ENCODE measurements at regions not wholly inside any gene's neighbourhood (a gene's known extent, or its start where the extent isn't known, plus 50 kb on each side); places are given as distances from the start of the nearest gene placed in this dataset.

DNA sequence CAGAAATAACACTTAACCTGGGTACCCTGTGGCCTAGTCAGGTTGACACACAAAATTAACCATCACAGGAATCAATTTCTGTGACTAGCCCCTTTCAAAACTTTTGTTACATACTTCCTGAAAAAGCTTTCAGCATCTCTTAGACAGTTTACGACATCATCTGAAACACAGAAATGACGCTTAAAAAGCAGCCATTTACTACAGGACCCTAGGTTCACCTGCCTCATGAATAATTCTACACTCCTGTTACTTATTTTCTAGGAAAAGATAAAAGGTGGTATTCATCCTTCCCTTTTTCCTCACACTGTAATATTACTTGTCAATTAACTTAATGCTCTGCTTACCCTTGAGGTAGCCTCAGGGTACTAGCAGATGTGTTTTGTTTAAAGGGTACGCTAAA is 388.4 kb downstream of the IRS1 start:
- DNase-seq (ENCODE audit: low read depth): no peak
- TF ChIP-seq, protein P1, sequence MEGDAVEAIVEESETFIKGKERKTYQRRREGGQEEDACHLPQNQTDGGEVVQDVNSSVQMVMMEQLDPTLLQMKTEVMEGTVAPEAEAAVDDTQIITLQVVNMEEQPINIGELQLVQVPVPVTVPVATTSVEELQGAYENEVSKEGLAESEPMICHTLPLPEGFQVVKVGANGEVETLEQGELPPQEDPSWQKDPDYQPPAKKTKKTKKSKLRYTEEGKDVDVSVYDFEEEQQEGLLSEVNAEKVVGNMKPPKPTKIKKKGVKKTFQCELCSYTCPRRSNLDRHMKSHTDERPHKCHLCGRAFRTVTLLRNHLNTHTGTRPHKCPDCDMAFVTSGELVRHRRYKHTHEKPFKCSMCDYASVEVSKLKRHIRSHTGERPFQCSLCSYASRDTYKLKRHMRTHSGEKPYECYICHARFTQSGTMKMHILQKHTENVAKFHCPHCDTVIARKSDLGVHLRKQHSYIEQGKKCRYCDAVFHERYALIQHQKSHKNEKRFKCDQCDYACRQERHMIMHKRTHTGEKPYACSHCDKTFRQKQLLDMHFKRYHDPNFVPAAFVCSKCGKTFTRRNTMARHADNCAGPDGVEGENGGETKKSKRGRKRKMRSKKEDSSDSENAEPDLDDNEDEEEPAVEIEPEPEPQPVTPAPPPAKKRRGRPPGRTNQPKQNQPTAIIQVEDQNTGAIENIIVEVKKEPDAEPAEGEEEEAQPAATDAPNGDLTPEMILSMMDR (IDR thresholded peaks at IDR 0.05; ENCODE audit: low read length, missing control alignments): no peak
- no peak overlapping the region for H3K4me3 ChIP-seq (replicated peaks; ENCODE audit: low read depth, low read length)

DNA sequence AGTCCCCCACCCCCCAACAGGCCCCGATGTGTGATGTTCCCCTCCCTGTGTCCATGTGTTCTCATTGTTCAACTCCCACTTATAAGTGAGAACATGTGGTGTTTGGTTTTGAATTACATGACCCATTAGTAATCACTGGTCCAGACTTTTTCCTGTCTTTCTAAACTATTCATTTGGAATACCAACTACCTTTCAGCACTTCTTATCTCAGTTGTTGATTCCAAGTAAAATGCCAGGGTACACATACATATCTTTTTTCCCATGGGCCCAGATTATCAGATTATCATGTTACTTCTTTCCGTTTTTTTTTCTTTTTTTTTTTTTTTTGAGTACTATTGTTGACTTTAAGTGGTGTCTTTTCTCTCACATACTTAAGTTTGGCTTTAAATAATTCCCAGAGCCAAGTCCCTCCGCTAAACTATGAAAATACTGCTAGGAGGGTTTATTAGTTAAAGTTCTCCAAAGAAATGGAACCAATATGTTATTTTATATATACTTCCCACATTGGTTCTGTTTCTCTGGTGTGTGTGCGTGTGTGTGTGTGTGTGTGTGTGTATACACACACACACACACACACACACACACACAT is 389.3 kb downstream of the IRS1 start:
- DNase-seq (ENCODE audit: low read depth): no peak
- TF ChIP-seq, protein P1 (IDR thresholded peaks at IDR 0.05; ENCODE audit: low read length, missing control alignments): no peak
- no peak overlapping the region for H3K4me3 ChIP-seq (replicated peaks; ENCODE audit: low read depth, low read length)

DNA sequence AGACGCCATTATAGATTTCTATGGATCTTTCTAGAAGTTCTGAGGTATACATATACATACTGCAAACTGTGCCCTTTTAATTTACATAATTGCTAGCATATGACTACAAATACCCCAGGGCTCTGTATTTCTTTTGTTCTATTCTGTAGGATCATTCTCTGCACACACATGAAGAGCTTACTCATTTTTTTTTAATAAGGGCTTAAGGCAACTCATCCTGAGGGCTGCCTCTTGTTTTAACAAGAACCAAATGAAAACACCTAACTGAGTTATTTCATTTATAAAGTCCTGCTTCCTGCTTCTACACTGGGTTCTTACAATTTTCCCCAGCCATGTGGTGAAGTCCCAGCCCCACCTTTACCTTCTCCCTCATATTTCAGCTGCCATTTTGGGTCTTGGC is 390.5 kb downstream of the IRS1 start:
- H3K4me3 ChIP-seq (replicated peaks; ENCODE audit: low read depth, low read length): no peak overlapping the region
- TF ChIP-seq, protein P1 (IDR thresholded peaks at IDR 0.05; ENCODE audit: low read length, missing control alignments): no peak
- DNase-seq (ENCODE audit: low read depth): no peak

DNA sequence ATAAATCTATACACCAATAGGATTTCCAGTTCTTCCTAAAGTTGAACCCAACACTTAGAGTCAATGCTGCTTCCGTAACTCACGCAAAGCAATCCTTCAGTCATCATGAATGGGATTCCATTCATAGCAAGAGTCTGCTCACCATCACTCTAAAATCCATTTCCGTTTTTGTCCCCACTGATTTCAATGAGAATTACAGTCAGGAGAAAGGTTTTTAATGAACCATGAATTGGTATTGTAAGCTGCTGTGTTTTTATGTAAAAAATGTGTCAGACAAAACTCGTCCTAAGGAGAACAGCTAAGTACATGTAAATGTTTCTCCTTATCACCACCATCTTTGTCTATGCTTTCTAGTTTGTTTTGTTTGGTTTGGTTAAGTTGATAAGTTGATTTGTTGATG is 391.5 kb downstream of the IRS1 start:
- TF ChIP-seq, protein P1 (IDR thresholded peaks at IDR 0.05; ENCODE audit: low read length, missing control alignments): no peak
- H3K4me3 ChIP-seq (replicated peaks; ENCODE audit: low read depth, low read length): no peak overlapping the region
- no peak for DNase-seq (ENCODE audit: low read depth)

DNA sequence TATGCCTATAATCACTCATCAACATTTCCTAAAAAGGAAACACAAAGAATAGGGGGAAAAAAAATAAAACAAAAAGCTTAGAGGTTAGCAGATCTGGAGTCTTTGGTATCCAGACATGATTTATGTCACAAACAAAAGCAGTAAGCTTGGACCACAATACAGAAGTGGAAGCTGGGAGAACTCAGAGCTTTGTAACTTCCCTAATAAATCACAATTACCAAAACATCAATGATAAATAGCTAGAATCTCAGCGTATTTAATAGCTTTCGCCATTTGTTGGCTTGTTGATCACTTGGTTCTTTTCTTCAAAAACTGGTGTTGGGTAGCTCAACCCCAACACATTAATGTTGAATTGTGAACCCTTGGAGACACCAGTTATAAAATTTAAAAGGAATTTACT is 392.5 kb downstream of the IRS1 start:
- DNase-seq (ENCODE audit: low read depth): no peak
- TF ChIP-seq, protein P1 (IDR thresholded peaks at IDR 0.05; ENCODE audit: low read length, missing control alignments): no peak
- H3K4me3 ChIP-seq (replicated peaks; ENCODE audit: low read depth, low read length): no peak overlapping the region

DNA sequence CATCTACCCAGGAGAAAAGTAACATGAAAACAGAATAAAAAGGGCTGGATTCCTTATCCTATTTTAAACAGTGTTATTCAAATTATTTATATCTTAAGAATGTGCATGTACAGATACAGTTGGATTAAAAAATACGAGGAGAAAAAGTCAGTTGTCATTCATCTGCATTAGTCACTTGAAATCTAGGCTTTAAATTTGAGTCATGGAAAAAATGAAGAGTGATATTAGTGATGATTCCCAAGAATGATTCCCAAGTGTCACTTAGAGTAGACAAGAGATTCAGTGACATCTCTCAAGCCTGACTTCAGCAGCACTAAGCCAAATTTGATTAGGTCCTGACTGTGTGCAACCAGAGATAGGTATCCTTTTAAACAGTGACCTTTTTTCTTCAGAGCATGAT is 394.2 kb downstream of the IRS1 start:
- TF ChIP-seq, protein P1 (IDR thresholded peaks at IDR 0.05; ENCODE audit: low read length, missing control alignments): no peak
- no peak overlapping the region for H3K4me3 ChIP-seq (replicated peaks; ENCODE audit: low read depth, low read length)
- DNase-seq (ENCODE audit: low read depth): no peak

DNA sequence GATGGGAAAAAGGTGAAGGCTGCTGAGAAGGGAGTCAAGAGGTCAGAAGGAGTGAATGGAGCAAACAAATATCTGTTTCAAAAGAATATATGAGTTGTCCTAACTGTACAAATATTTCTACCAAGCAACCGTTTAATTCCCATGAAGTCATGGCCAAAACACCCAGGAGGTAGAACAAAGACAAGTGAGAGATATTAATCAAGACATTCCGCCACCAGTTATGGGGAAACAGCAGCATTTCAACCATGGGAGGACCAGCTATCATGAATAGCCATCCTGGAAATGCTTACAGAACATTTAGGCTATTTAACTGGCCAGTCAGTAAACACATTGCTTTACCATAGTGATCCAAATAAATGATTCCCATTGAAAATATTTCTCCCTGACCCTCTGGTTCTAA is 396.3 kb downstream of the IRS1 start:
- TF ChIP-seq, protein P1 (IDR thresholded peaks at IDR 0.05; ENCODE audit: low read length, missing control alignments): no peak
- H3K4me3 ChIP-seq (replicated peaks; ENCODE audit: low read depth, low read length): no peak overlapping the region
- peak; percentile 50 for DNase-seq (ENCODE audit: low read depth)

All from fibroblast of pulmonary artery (primary cell).